Esophagus muscularis mucosa (tissue), 4 donors: ENCODE measurements at regions not wholly inside any gene's neighbourhood (a gene's known extent, or its start where the extent isn't known, plus 50 kb on each side); places are given as distances from the start of the nearest gene placed in this dataset.

Source experiments
- EP300 ChIP-seq: sonication (generic); formaldehyde crosslinking; IDR thresholded peaks from one replicate; pipeline ENCODE4 v1.6.1; 2017; ENCODE audit warnings: antibody characterized with exemption
- POLR2A ChIP-seq: fragments of 450-650 bp; IDR thresholded peaks from one replicate; pipeline ENCODE4 v1.6.1; 2017; ENCODE audit warnings: antibody characterized with exemption, moderate library complexity, mild to moderate bottlenecking, low read depth
- POLR2AphosphoS5 ChIP-seq, 2 donors: sonication (generic); formaldehyde crosslinking; IDR thresholded peaks; one replicate each; pipeline ENCODE4 v1.6.1; 2017; ENCODE audit warnings: antibody characterized with exemption in 2 of 2
- TF ChIP-seq, protein P1 (sequence below), 3 experiments: fragments of 200-600 bp in 2 of 3; fragments of 450-650 bp in 1 of 3; sonication (generic) in 2 of 3; IDR thresholded peaks; one replicate each; pipeline ENCODE4 v1.5.1; 2017 to 2019; ENCODE audit warnings: antibody characterized with exemption in 3 of 3, mild to moderate bottlenecking in 2 of 3, moderate library complexity in 1 of 3

DNA sequence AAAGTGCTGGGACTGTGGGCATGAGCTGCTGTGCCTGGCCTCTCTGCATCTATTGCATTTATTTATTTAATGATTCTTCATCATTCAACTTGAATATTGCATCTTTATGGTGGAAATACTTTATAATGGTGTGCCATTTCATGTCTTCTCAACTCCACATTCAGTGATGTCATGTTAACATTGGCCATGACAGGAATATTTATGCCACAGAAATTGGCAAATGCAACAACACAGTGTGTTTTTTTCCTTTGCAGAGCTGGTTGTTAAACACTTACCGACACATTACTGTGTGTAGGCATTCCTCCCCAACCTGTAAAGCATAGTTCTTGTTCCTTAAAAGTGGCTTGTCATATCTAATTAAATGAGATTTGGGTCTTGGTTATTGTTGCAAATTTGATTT, 57.4 kb upstream of the WDR26 start:
- TF ChIP-seq, protein P1, sequence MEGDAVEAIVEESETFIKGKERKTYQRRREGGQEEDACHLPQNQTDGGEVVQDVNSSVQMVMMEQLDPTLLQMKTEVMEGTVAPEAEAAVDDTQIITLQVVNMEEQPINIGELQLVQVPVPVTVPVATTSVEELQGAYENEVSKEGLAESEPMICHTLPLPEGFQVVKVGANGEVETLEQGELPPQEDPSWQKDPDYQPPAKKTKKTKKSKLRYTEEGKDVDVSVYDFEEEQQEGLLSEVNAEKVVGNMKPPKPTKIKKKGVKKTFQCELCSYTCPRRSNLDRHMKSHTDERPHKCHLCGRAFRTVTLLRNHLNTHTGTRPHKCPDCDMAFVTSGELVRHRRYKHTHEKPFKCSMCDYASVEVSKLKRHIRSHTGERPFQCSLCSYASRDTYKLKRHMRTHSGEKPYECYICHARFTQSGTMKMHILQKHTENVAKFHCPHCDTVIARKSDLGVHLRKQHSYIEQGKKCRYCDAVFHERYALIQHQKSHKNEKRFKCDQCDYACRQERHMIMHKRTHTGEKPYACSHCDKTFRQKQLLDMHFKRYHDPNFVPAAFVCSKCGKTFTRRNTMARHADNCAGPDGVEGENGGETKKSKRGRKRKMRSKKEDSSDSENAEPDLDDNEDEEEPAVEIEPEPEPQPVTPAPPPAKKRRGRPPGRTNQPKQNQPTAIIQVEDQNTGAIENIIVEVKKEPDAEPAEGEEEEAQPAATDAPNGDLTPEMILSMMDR (IDR thresholded peaks at IDR 0.05), result no peak
- no peak for TF ChIP-seq POLR2AphosphoS5 (IDR thresholded peaks at IDR 0.05)
- TF ChIP-seq EP300, result no peak
- TF ChIP-seq POLR2A, result no peak
